ENCODE measurements at regions not wholly inside any gene's neighbourhood (a gene's known extent, or its start where the extent isn't known, plus 50 kb on each side); places are given as distances from the start of the nearest gene placed in this dataset.

GRCh38 chr13:73720216-73720840, 413.9 kb downstream of the KLF12 start:
- TF ChIP-seq CTCF (IDR thresholded peaks at IDR 0.05) (no peak), POLR2A (IDR thresholded peaks at IDR 0.05) (no peak)
